HCT116 (cell line): ENCODE measurements at regions not wholly inside any gene's neighbourhood (a gene's known extent, or its start where the extent isn't known, plus 50 kb on each side); places are given as distances from the start of the nearest gene placed in this dataset.

Experiments
- ATAC-seq: fragments of 200-7000 bp; cut with Tn5 transposase; 2 replicates; pipeline ENCODE4 v1.9.1; 2020; ENCODE audit warnings: mild to moderate bottlenecking, moderate library complexity
- BruUV-seq: library from RNA; stranded (reverse); fragments of 400-500 nt; replicated peaks from 2 replicates; lab custom pipeline; 2021; lab: Mats Ljungman, UMichigan
- CTCF ChIA-PET: fragments of 300-600 bp; sonication (Branson Sonifier 250); formaldehyde crosslinking; loops from one replicate; lab custom pipeline; 2021; ENCODE audit warnings: antibody characterized with exemption; lab: Charles Lee
- POLR2A ChIA-PET: fragments of 300-600, 350-600 bp; sonication (Branson Sonifier 250); formaldehyde crosslinking; loops from one replicate; lab custom pipeline; 2021; ENCODE audit warnings: antibody characterized with exemption; lab: Charles Lee
- RAD21 ChIA-PET, 2 experiments: fragments of 300-600 bp; sonication (Branson Sonifier 250); formaldehyde crosslinking; loops; one replicate each; lab custom pipeline; 2023; ENCODE audit warnings: low total read pairs in 2 of 2; ENCODE audit not compliant: uncharacterized antibody in 2 of 2, unreplicated experiment in 2 of 2, low non-redundant PET in 1 of 2; lab: Charles Lee
- DNase-seq: peaks from one replicate; pipeline ENCODE4 v3.0.0-alpha.2; 2010; ENCODE audit warnings: low read depth, low spot score
- H2AFZ ChIP-seq: fragments of 200-600 bp; shearing (Covaris generic), sonication (generic); 2 replicates; pipeline ENCODE4 v1.6.1; 2017; ENCODE audit warnings: low read depth, mixed run types, mixed read lengths, antibody characterized with exemption, low read length; ENCODE audit not compliant: poor library complexity, severe bottlenecking
- H3K27ac ChIP-seq: 2 replicates; pipeline ENCODE4 v1.5.1; 2012; ENCODE audit warnings: low read depth, low read length
- H3K27me3 ChIP-seq: fragments of 200-600 bp; sonication (generic); 2 replicates; pipeline ENCODE4 v1.6.1; 2016; ENCODE audit warnings: mixed run types, low read length, mixed read lengths; ENCODE audit not compliant: insufficient read depth
- H3K36me3 ChIP-seq, 2 experiments: fragments of 200-500 bp in 1 of 2; fragments of 200-600 bp in 1 of 2; sonication (Bioruptor generic) in 1 of 2; sonication (generic) in 1 of 2; 2 replicates each; pipeline versions ENCODE4 v1.5.1 to v1.6.1; 2014 to 2016; ENCODE audit warnings: low read length in 2 of 2, inconsistent platforms in 1 of 2, mixed read lengths in 1 of 2, mixed run types in 1 of 2; ENCODE audit not compliant: insufficient read depth in 2 of 2, control insufficient read depth in 1 of 2
- H3K4me1 ChIP-seq, 2 experiments: fragments of 200-600 bp in 1 of 2; sonication (generic) in 1 of 2; 2 replicates each; pipeline versions ENCODE4 v1.5.1 to v1.6.1; 2012 to 2017; ENCODE audit warnings: low read length in 2 of 2, inconsistent platforms in 1 of 2, mild to moderate bottlenecking in 1 of 2, mixed read lengths in 1 of 2, mixed run types in 1 of 2, moderate library complexity in 1 of 2; ENCODE audit not compliant: insufficient read depth in 2 of 2, control insufficient read depth in 1 of 2
- H3K4me2 ChIP-seq: fragments of 200-600 bp; sonication (generic); 2 replicates; pipeline ENCODE4 v1.6.1; 2017; ENCODE audit warnings: mixed run types, low read length, mixed read lengths
- H3K4me3 ChIP-seq, 2 experiments: fragments of 200-600 bp in 1 of 2; sonication (generic) in 1 of 2; replicated peaks in 1 of 2; 2 replicates each; pipeline ENCODE4 v1.5.1; 2011 to 2016; ENCODE audit warnings: low read length in 2 of 2, control low read depth in 1 of 2, low read depth in 1 of 2, mild to moderate bottlenecking in 1 of 2, mixed read lengths in 1 of 2, mixed run types in 1 of 2
- H3K79me2 ChIP-seq: fragments of 200-600 bp; sonication (generic); 2 replicates; pipeline ENCODE4 v1.6.1; 2017; ENCODE audit warnings: mild to moderate bottlenecking, mixed run types, low read length, moderate library complexity, mixed read lengths; ENCODE audit not compliant: insufficient read depth
- H3K9ac ChIP-seq: fragments of 200-600 bp; sonication (generic); 2 replicates; pipeline ENCODE4 v1.6.1; 2016; ENCODE audit warnings: low read length, mixed read lengths
- H3K9me2 ChIP-seq: fragments of 200-600 bp; sonication (generic), shearing (Covaris generic); 2 replicates; pipeline ENCODE4 v1.6.1; 2017; ENCODE audit warnings: mixed run types, mild to moderate bottlenecking, moderate library complexity; ENCODE audit not compliant: insufficient read depth
- H3K9me3 ChIP-seq, 2 experiments: fragments of 200-500 bp in 1 of 2; fragments of 200-600 bp in 1 of 2; sonication (Bioruptor generic) in 1 of 2; sonication (generic) in 1 of 2; 2 replicates each; pipeline ENCODE4 v1.6.1; 2014 to 2017; ENCODE audit warnings: low read length in 2 of 2, mixed read lengths in 2 of 2, inconsistent platforms in 1 of 2, low read depth in 1 of 2, mild to moderate bottlenecking in 1 of 2, mixed run types in 1 of 2, moderate library complexity in 1 of 2; ENCODE audit not compliant: control insufficient read depth in 1 of 2, insufficient read depth in 1 of 2
- H4K20me1 ChIP-seq: fragments of 200-600 bp; sonication (generic), shearing (Covaris generic); 2 replicates; pipeline ENCODE4 v1.6.1; 2017; ENCODE audit warnings: mixed run types, mild to moderate bottlenecking, moderate library complexity; ENCODE audit not compliant: insufficient read depth
- CBX3 ChIP-seq: IDR thresholded peaks from 2 replicates; pipeline ENCODE4 v1.6.1; 2012; ENCODE audit warnings: low read depth
- CEBPB ChIP-seq: IDR thresholded peaks from 2 replicates; pipeline ENCODE4 v1.6.1; 2012; ENCODE audit warnings: low read depth
- CTCF ChIP-seq, 3 experiments: fragments of 200-600 bp in 1 of 3; sonication (generic) in 1 of 3; IDR thresholded peaks in 2 of 3; conservative IDR thresholded peaks in 1 of 3; 2 replicates each; pipeline ENCODE4 v1.5.1; 2012 to 2017; ENCODE audit warnings: low read depth in 2 of 3, low read length in 2 of 3, antibody characterized with exemption in 1 of 3, borderline replicate concordance in 1 of 3, control low read depth in 1 of 3, mild to moderate bottlenecking in 1 of 3, mixed read lengths in 1 of 3, mixed run types in 1 of 3, moderate library complexity in 1 of 3; ENCODE audit not compliant: insufficient read depth in 1 of 3
- EGR1 ChIP-seq: IDR thresholded peaks from 2 replicates; pipeline ENCODE4 v1.6.1; 2012; ENCODE audit warnings: low read depth
- EZH2phosphoT487 ChIP-seq: fragments of 200-600 bp; IDR thresholded peaks from 2 replicates; pipeline ENCODE4 v1.6.1; 2018; ENCODE audit warnings: antibody characterized with exemption, borderline replicate concordance
- FOSL1 ChIP-seq: IDR thresholded peaks from 2 replicates; pipeline ENCODE4 v1.6.1; 2012; ENCODE audit warnings: low read depth
- JUND ChIP-seq: IDR thresholded peaks from 2 replicates; pipeline ENCODE4 v1.6.1; 2012
- POLR2A ChIP-seq: IDR thresholded peaks from 2 replicates; pipeline ENCODE4 v1.7.0; 2011; ENCODE audit warnings: borderline replicate concordance; ENCODE audit not compliant: insufficient read depth, insufficient read length; ENCODE audit errors: extremely low read depth
- POLR2AphosphoS5 ChIP-seq: IDR thresholded peaks from 2 replicates; pipeline ENCODE4 v1.6.1; 2011; ENCODE audit warnings: mild to moderate bottlenecking, low read depth, low read length, moderate library complexity
- RAD21 ChIP-seq: IDR thresholded peaks from 2 replicates; pipeline ENCODE4 v1.6.1; 2012; ENCODE audit warnings: low read depth, mild to moderate bottlenecking
- SIN3A ChIP-seq: IDR thresholded peaks from 2 replicates; pipeline ENCODE4 v1.6.1; 2012; ENCODE audit warnings: low read depth
- SP1 ChIP-seq: IDR thresholded peaks from 2 replicates; pipeline ENCODE4 v1.6.1; 2012; ENCODE audit warnings: low read depth
- SRF ChIP-seq: IDR thresholded peaks from 2 replicates; pipeline ENCODE4 v1.6.1; 2012; ENCODE audit warnings: low read depth
- YY1 ChIP-seq: IDR thresholded peaks from 2 replicates; pipeline ENCODE4 v1.6.1; 2011; ENCODE audit warnings: low read length, low read depth, moderate library complexity, mild to moderate bottlenecking; ENCODE audit not compliant: insufficient replicate concordance; ENCODE audit errors: extremely low read depth
- ZBTB33 ChIP-seq: IDR thresholded peaks from 2 replicates; pipeline ENCODE4 v1.6.1; 2011; ENCODE audit warnings: mild to moderate bottlenecking, low read length, moderate library complexity; ENCODE audit not compliant: insufficient replicate concordance; ENCODE audit errors: extremely low read depth
- ZFX ChIP-seq: fragments of 450-650 bp; IDR thresholded peaks from 2 replicates; pipeline ENCODE4 v1.6.1; 2017
- ZNF274 ChIP-seq: fragments of 200-500 bp; sonication (Bioruptor generic); IDR thresholded peaks from 2 replicates; pipeline ENCODE4 v1.6.1; 2014; ENCODE audit warnings: mild to moderate bottlenecking, low read depth, low read length, inconsistent platforms
- intact Hi-C: fragments of 100-400 bp; cut with micrococcal nuclease; formaldehyde crosslinking; loops from 2 replicates; pipeline ENCODE4 v1.10.0; 2022
- TF ChIP-seq, protein P1 (sequence below): IDR thresholded peaks from 2 replicates; pipeline ENCODE4 v1.6.1; 2012
- TF ChIP-seq, protein P2 (sequence below): IDR thresholded peaks from 2 replicates; pipeline ENCODE4 v1.6.1; 2012; ENCODE audit warnings: low read depth

DNA sequence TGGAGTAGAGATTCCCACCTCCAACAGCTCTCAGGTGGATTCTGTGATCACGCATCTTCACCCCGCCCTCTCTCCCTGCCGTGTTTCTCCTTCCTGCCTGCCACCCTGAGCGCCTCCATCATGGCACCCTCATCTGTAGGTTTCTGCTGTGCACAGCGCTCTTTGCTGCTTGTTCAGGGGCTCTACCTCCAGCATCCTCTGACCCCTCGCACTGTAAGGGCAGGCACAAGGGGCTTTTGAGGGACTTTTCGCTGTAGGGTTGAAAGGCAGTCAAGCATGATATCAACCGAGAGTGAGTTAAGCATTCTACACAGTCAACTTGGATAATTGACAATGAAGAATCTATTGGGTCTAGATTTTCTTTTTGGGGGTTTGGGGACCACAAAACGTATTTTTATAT lies 99.1 kb upstream of the GREM2 start (continued):
- TF ChIP-seq SP1, result no peak
- no peak for TF ChIP-seq EGR1
- no peak for TF ChIP-seq ZFX
- TF ChIP-seq, protein P1, sequence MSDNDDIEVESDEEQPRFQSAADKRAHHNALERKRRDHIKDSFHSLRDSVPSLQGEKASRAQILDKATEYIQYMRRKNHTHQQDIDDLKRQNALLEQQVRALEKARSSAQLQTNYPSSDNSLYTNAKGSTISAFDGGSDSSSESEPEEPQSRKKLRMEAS, result no peak

DNA sequence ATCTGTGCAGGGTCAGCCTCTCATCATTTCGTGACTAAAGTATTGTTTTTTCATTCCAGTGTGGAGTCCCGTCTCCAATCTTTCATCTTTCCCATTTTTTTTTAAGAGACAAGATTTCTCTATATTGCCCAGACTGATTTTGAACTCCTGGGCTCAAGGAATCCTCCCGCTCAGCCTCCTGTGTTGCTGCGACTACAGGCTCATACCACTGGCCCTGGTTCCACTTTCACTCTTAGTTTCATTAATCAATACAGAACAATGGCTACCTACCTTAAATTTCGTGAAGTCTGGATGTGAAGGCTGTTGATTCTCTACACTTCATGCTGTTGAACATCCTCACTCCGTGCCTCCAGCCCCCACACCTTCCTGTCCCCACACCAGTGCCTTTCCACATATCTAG lies 97.7 kb upstream of the GREM2 start:
- TF ChIP-seq FOSL1, result no peak
- TF ChIP-seq, protein P2, sequence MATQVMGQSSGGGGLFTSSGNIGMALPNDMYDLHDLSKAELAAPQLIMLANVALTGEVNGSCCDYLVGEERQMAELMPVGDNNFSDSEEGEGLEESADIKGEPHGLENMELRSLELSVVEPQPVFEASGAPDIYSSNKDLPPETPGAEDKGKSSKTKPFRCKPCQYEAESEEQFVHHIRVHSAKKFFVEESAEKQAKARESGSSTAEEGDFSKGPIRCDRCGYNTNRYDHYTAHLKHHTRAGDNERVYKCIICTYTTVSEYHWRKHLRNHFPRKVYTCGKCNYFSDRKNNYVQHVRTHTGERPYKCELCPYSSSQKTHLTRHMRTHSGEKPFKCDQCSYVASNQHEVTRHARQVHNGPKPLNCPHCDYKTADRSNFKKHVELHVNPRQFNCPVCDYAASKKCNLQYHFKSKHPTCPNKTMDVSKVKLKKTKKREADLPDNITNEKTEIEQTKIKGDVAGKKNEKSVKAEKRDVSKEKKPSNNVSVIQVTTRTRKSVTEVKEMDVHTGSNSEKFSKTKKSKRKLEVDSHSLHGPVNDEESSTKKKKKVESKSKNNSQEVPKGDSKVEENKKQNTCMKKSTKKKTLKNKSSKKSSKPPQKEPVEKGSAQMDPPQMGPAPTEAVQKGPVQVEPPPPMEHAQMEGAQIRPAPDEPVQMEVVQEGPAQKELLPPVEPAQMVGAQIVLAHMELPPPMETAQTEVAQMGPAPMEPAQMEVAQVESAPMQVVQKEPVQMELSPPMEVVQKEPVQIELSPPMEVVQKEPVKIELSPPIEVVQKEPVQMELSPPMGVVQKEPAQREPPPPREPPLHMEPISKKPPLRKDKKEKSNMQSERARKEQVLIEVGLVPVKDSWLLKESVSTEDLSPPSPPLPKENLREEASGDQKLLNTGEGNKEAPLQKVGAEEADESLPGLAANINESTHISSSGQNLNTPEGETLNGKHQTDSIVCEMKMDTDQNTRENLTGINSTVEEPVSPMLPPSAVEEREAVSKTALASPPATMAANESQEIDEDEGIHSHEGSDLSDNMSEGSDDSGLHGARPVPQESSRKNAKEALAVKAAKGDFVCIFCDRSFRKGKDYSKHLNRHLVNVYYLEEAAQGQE, result no peak
- TF ChIP-seq ZBTB33, result no peak
- no peak for TF ChIP-seq CEBPB
- no peak for TF ChIP-seq YY1
- TF ChIP-seq EZH2phosphoT487, result no peak
- no peak for TF ChIP-seq ZNF274
- no peak for TF ChIP-seq RAD21
- no peak for TF ChIP-seq JUND
- no peak for TF ChIP-seq SRF
- no peak for TF ChIP-seq CTCF (IDR thresholded peaks at IDR 0.05 in 2 of 3, conservative IDR thresholded peaks at IDR 0.05 in 1 of 3; ENCODE audit: borderline replicate concordance in 1 of 3, insufficient read depth in 1 of 3, low read depth in 2 of 3, low read length in 2 of 3)
- TF ChIP-seq CBX3, result no peak
- TF ChIP-seq POLR2AphosphoS5, result no peak
- TF ChIP-seq ZFX, result no peak
- no peak for TF ChIP-seq SP1
- no peak for TF ChIP-seq SIN3A
- TF ChIP-seq POLR2A, result no peak
- intact Hi-C loops, result no loop called here
- ATAC-seq (no peak), DNase-seq (no peak)
- no peaks in the 10 kb centered on the region for H3K36me3 ChIP-seq
- H3K79me2 ChIP-seq, result no peaks in the 10 kb centered on the region
- H3K4me1 ChIP-seq, result no peaks in the 10 kb centered on the region
- peaks cover 3 to 15% of the 10 kb centered on the region in 2 experiments; a peak in 2 of 4 replicates for H3K9me3 ChIP-seq
- BruUV-seq, result no TSS peak
- H3K4me2 ChIP-seq, result no peak overlapping the region
- CTCF ChIA-PET, result no interaction called here
- H3K27ac ChIP-seq, result no peak overlapping the region
- no peak overlapping the region for H3K9ac ChIP-seq
- no peak overlapping the region for H2AFZ ChIP-seq
- RAD21 ChIA-PET, result no interaction called here
- no peaks in the 10 kb centered on the region for H3K27me3 ChIP-seq
- no peaks in the 10 kb centered on the region for H3K9me2 ChIP-seq
- no peaks in the 10 kb centered on the region for H4K20me1 ChIP-seq
- POLR2A ChIA-PET, result no interaction called here
- no peak overlapping the region for H3K4me3 ChIP-seq
